ENCODE measurements at regions not wholly inside any gene's neighbourhood (a gene's known extent, or its start where the extent isn't known, plus 50 kb on each side); places are given as distances from the start of the nearest gene placed in this dataset.

DNA sequence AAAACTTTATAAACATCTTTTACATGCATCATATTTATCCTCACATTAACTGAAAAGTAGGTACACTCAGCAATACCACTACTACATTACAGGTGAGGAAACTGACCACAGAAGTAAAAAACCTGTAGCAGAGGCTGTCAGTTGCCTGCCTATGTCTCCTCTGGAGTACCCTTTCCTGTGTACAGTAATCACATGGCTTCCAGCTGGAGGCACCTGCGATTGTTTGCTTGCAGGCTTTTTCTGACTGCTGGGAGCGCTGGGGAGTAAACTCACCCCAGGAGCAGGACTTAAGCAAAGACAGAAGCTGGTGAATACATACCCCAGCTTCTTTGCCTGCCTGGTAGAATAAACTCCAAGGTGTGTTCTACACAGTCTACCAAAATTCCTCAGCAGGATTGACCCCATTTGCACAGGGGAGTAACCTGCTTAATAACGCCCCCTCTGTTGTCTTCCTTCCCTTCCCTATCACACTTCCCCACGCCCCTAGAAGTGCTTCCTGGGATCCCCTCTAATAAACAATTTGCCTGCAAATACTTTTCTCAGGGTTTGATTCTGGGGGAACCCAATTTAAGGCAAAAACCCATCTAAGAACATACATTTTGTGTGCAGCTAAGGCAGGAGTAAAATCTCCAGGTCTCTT lies 138.9 kb downstream of the PTH2R start:
- H3K79me2 ChIP-seq (ENCODE audit: low read length): no peaks in the 10 kb centered on the region
- no peaks in the 10 kb centered on the region for H4K20me1 ChIP-seq (ENCODE audit: insufficient read depth, low read depth, low read length)
- no peak overlapping the region for H3K27ac ChIP-seq (ENCODE audit: low read length)
- no peak overlapping the region for H3K4me2 ChIP-seq (ENCODE audit: low read depth, low read length, poor library complexity, severe bottlenecking)
- no peak for DNase-seq
- no peaks in the 10 kb centered on the region for H3K9me3 ChIP-seq (ENCODE audit: low read length)
- no peak overlapping the region for H2AFZ ChIP-seq (ENCODE audit: low read length)
- H3K4me1 ChIP-seq (ENCODE audit: low read length): no peaks in the 10 kb centered on the region
- H3K27me3 ChIP-seq (ENCODE audit: low read length): no peaks in the 10 kb centered on the region; the same call in 1 of the 2 replicates
- no peaks in the 10 kb centered on the region for H3K36me3 ChIP-seq (ENCODE audit: insufficient read depth, low read length)
- H3K9ac ChIP-seq (ENCODE audit: low read length): no peak overlapping the region
- no peaks in the 10 kb centered on the region for H3K9me2 ChIP-seq (replicated peaks; ENCODE audit: insufficient read depth, low read length)
- no peak overlapping the region for H3K4me3 ChIP-seq (ENCODE audit: low read length)

DNA sequence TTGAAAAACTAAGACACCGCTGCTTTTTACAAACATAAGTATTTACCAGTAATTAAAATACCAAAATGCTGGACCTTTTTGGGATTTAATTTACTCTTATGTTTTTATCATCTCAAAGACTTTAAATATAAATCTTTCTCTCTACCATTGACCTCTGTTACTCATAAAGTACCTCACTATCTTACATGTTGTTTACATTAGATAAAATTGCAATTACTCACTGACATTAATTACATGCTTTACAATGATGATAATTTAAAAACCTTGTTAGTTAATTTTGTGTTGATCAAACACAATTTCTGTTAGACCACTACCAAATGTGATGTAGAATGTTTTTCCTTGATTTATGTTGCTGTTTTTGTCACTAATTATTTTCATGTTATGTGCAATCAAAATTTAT lies 139.5 kb downstream of the PTH2R start:
- Histone ChIP-seq H3K27ac (ENCODE audit: low read length) (no peak overlapping the region), H3K9ac (ENCODE audit: low read length) (no peak overlapping the region), H3K27me3 (ENCODE audit: low read length) (no peaks in the 10 kb centered on the region; the same call in 1 of the 2 replicates), H2AFZ (ENCODE audit: low read length) (no peak overlapping the region), H3K36me3 (ENCODE audit: insufficient read depth, low read length) (no peaks in the 10 kb centered on the region), H3K9me2 (replicated peaks; ENCODE audit: insufficient read depth, low read length) (no peaks in the 10 kb centered on the region), H3K9me3 (ENCODE audit: low read length) (no peaks in the 10 kb centered on the region), H3K4me1 (ENCODE audit: low read length) (no peaks in the 10 kb centered on the region), H4K20me1 (ENCODE audit: insufficient read depth, low read depth, low read length) (no peaks in the 10 kb centered on the region), H3K4me3 (ENCODE audit: low read length) (no peak overlapping the region), H3K4me2 (ENCODE audit: low read depth, low read length, poor library complexity, severe bottlenecking) (no peak overlapping the region), H3K79me2 (ENCODE audit: low read length) (no peaks in the 10 kb centered on the region)
- DNase-seq: no peak

DNA sequence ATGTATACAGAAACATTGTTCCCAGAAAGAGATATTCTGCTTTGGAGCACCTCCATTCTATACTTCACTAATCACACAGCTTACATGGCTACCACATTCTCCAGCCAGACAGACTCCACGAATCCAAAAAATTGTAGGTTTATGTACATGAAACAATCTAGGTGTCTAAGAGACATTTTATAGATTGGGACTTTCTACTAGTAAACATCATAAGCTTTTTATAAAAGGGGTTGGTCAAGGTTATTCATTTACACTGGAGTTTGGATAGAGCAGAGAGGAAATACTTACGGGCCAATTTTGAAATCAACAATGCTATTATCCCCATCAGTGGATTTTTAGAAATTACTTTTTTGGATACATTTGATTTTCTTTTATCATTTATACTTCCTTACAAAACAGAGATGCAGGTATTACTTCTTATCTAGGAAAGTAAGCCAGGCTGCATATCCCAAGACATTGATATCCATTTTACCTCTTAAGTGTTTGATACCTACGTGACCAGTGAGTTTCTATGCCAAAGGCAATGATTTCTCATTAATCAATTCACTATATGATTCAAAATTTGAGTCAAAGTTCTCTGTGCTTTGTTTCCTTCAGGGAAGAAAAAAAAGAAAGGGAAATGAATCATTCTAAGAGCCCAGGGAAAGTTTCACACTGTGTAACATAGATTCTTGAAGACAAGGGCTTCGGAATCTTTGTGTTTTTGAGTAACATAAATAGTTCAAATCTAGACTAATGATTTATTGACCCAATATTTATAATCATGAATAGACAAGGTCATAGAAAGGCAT lies 140.5 kb downstream of the PTH2R start:
- H3K9me2 ChIP-seq (replicated peaks; ENCODE audit: insufficient read depth, low read length): no peaks in the 10 kb centered on the region
- no peak overlapping the region for H3K4me3 ChIP-seq (ENCODE audit: low read length)
- no peak overlapping the region for H3K9ac ChIP-seq (ENCODE audit: low read length)
- no peak overlapping the region for H3K4me2 ChIP-seq (ENCODE audit: low read depth, low read length, poor library complexity, severe bottlenecking)
- H4K20me1 ChIP-seq (ENCODE audit: insufficient read depth, low read depth, low read length): no peaks in the 10 kb centered on the region
- DNase-seq: no peak
- H3K4me1 ChIP-seq (ENCODE audit: low read length): no peaks in the 10 kb centered on the region
- H3K79me2 ChIP-seq (ENCODE audit: low read length): no peaks in the 10 kb centered on the region
- no peak overlapping the region for H2AFZ ChIP-seq (ENCODE audit: low read length)
- no peaks in the 10 kb centered on the region for H3K27me3 ChIP-seq (ENCODE audit: low read length)
- H3K9me3 ChIP-seq (ENCODE audit: low read length): no peaks in the 10 kb centered on the region
- H3K27ac ChIP-seq (ENCODE audit: low read length): no peak overlapping the region
- no peaks in the 10 kb centered on the region for H3K36me3 ChIP-seq (ENCODE audit: insufficient read depth, low read length)

DNA sequence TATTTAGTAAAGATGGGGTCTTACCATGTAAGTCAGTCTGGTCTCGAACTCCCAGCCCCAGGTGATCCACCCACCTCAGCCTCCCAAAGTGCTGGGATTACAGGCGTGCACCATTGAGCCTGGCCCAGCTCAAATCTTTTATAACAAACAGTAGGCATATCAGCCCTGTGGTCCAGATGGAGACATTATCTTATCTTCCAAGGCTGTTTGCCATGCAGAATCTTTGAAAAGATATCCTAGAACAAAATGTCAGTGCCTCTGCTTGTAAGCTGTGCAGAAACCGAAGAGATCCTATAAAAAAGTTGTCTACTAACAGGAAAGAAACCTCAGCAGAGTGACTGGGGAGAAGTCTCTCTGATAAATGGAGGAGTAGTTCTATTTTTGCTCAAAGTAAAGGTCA lies 142.1 kb downstream of the PTH2R start:
- no peaks in the 10 kb centered on the region for H4K20me1 ChIP-seq (ENCODE audit: insufficient read depth, low read depth, low read length)
- H3K9me3 ChIP-seq (ENCODE audit: low read length): no peaks in the 10 kb centered on the region
- H2AFZ ChIP-seq (ENCODE audit: low read length): no peak overlapping the region
- no peaks in the 10 kb centered on the region for H3K9me2 ChIP-seq (replicated peaks; ENCODE audit: insufficient read depth, low read length)
- no peak overlapping the region for H3K27ac ChIP-seq (ENCODE audit: low read length)
- no peaks in the 10 kb centered on the region for H3K79me2 ChIP-seq (ENCODE audit: low read length)
- no peaks in the 10 kb centered on the region for H3K27me3 ChIP-seq (ENCODE audit: low read length)
- no peaks in the 10 kb centered on the region for H3K36me3 ChIP-seq (ENCODE audit: insufficient read depth, low read length)
- no peak overlapping the region for H3K4me2 ChIP-seq (ENCODE audit: low read depth, low read length, poor library complexity, severe bottlenecking)
- H3K4me3 ChIP-seq (ENCODE audit: low read length): no peak overlapping the region
- no peaks in the 10 kb centered on the region for H3K4me1 ChIP-seq (ENCODE audit: low read length)
- H3K9ac ChIP-seq (ENCODE audit: low read length): no peak overlapping the region
- no peak for DNase-seq

DNA sequence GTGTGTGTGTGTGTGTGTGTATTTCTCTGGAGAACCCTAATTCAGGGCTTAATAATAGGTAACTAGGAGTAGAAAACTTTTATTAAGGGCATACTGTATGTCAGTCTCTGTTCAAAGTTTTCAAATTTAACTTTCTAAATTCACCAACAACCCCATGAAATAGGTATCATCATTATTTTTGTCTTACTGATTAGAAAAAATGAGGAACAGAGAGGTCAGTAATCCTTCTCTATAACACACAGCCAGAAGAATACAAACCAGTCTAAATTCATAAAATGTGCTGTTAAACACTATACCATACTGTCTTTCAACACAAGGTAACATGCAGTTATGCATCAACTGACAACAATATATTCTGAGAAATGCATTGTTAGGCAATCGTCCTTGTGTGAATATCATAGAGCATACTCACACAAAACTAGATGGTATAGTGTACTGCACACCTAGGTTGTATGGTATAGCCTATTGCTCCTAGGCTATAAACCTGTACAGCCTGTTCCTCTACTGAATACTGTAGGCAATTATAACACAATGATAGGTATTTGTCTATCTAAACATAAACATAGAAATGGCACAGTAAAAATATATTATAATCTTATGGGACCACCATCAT lies 143.1 kb downstream of the PTH2R start:
- H3K4me2 ChIP-seq (ENCODE audit: low read depth, low read length, poor library complexity, severe bottlenecking): no peak overlapping the region
- no peaks in the 10 kb centered on the region for H3K36me3 ChIP-seq (ENCODE audit: insufficient read depth, low read length)
- no peak overlapping the region for H3K4me3 ChIP-seq (ENCODE audit: low read length)
- no peaks in the 10 kb centered on the region for H3K4me1 ChIP-seq (ENCODE audit: low read length)
- no peak overlapping the region for H3K9ac ChIP-seq (ENCODE audit: low read length)
- H3K27me3 ChIP-seq (ENCODE audit: low read length): no peaks in the 10 kb centered on the region
- DNase-seq: no peak
- H3K27ac ChIP-seq (ENCODE audit: low read length): no peak overlapping the region
- H4K20me1 ChIP-seq (ENCODE audit: insufficient read depth, low read depth, low read length): no peaks in the 10 kb centered on the region
- no peaks in the 10 kb centered on the region for H3K9me3 ChIP-seq (ENCODE audit: low read length)
- no peaks in the 10 kb centered on the region for H3K79me2 ChIP-seq (ENCODE audit: low read length)
- no peaks in the 10 kb centered on the region for H3K9me2 ChIP-seq (replicated peaks; ENCODE audit: insufficient read depth, low read length)
- H2AFZ ChIP-seq (ENCODE audit: low read length): no peak overlapping the region

DNA sequence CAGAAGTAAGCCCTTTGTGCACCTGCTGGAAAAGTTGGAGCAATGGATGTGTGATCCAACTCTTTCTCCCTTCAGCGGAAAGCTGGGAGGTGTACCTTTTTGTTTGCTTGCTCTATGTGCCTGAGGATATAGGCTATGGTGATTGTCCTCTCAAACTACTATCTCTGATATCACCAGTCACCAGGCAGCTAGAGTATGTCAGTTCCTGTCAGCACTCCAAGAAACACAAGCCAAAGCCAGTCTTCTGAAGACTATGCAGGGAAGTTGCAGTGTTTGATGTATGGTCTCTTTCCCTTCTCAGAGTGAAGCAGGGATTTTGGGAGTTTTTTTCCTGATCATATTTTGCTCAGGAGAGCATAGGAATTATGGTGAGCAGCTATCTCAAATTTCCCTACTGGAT lies 146.4 kb downstream of the PTH2R start:
- Histone ChIP-seq H4K20me1 (ENCODE audit: insufficient read depth, low read depth, low read length) (no peaks in the 10 kb centered on the region), H3K79me2 (ENCODE audit: low read length) (no peaks in the 10 kb centered on the region), H3K27me3 (ENCODE audit: low read length) (no peaks in the 10 kb centered on the region), H3K4me1 (ENCODE audit: low read length) (no peaks in the 10 kb centered on the region), H3K9ac (ENCODE audit: low read length) (no peak overlapping the region), H3K9me3 (ENCODE audit: low read length) (no peaks in the 10 kb centered on the region), H3K36me3 (ENCODE audit: insufficient read depth, low read length) (no peaks in the 10 kb centered on the region), H3K9me2 (replicated peaks; ENCODE audit: insufficient read depth, low read length) (no peaks in the 10 kb centered on the region), H3K27ac (ENCODE audit: low read length) (no peak overlapping the region), H3K4me2 (ENCODE audit: low read depth, low read length, poor library complexity, severe bottlenecking) (no peak overlapping the region), H2AFZ (ENCODE audit: low read length) (no peak overlapping the region), H3K4me3 (ENCODE audit: low read length) (no peak overlapping the region)
- DNase-seq: no peak

DNA sequence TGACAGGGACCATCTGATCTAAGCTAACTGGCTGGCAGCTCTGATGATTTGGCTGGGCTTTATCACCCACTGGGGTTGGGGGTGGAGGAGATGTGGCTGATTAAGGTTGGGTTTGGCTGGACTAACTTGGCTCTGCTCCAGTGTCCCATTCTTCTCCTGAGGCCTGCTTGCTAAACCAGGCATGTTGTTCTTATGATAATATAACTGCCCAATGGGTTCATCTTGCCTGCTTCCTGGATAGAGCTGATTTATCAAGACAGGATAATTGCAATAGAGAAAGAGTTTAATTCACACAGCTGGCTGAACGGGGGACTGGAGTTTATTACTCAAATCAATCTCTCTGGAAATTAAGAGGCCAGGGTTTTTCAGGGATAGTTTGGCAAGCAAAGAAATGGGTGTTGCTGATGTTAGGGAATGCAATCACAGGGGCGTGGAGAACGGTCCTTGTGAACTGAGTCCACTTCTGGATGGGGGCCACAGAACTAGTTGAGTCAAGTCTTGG lies 150.4 kb downstream of the PTH2R start:
- no peak overlapping the region for H3K4me2 ChIP-seq (ENCODE audit: low read depth, low read length, poor library complexity, severe bottlenecking)
- no peak overlapping the region for H3K27ac ChIP-seq (ENCODE audit: low read length)
- no peak overlapping the region for H3K9ac ChIP-seq (ENCODE audit: low read length)
- no peaks in the 10 kb centered on the region for H3K4me1 ChIP-seq (ENCODE audit: low read length)
- H3K9me3 ChIP-seq (ENCODE audit: low read length): no peaks in the 10 kb centered on the region
- no peaks in the 10 kb centered on the region for H3K9me2 ChIP-seq (replicated peaks; ENCODE audit: insufficient read depth, low read length)
- H3K4me3 ChIP-seq (ENCODE audit: low read length): no peak overlapping the region
- no peaks in the 10 kb centered on the region for H3K79me2 ChIP-seq (ENCODE audit: low read length)
- no peak for DNase-seq
- no peaks in the 10 kb centered on the region for H4K20me1 ChIP-seq (ENCODE audit: insufficient read depth, low read depth, low read length)
- no peak overlapping the region for H2AFZ ChIP-seq (ENCODE audit: low read length)
- no peaks in the 10 kb centered on the region for H3K27me3 ChIP-seq (ENCODE audit: low read length)
- H3K36me3 ChIP-seq (ENCODE audit: insufficient read depth, low read length): no peaks in the 10 kb centered on the region

DNA sequence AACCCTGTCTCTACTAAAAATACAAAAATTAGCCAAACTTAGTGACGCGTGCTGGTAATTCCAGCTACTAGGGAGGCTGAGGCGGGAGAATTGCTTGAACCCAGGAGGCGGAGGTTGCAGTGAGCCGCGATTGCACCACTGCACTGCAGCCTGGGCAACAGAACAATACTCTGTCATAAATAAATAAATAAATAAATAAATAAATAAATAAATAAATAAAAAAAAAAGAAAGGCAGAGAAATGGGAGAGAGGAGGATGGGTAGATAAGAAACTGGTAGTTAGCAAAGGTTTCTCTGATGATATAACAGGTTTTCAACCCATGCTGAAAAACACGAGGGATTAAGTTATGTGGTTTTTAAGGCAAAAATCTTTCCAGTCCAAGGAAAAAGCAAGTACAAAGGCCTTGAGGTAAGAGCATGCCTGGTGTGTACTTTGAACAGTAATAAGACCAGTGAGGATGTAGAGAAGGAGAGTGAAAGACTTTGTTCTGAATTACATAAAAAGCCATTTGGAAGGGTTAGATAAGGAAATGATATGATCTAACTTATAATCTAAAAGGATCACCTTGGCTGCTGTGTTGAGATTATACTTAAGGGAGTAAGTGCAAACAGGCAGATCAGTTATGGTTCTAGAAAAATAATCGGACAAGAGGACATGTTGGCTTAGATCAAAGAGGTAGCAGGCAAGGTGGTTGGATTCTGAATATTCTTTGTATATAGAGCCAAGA lies 159.3 kb downstream of the PTH2R start:
- Histone ChIP-seq H3K9ac (ENCODE audit: low read length) (no peak overlapping the region), H3K27ac (ENCODE audit: low read length) (no peak overlapping the region), H3K27me3 (ENCODE audit: low read length) (no peaks in the 10 kb centered on the region), H3K4me3 (ENCODE audit: low read length) (no peak overlapping the region), H4K20me1 (ENCODE audit: insufficient read depth, low read depth, low read length) (no peaks in the 10 kb centered on the region), H3K36me3 (ENCODE audit: insufficient read depth, low read length) (no peaks in the 10 kb centered on the region), H3K79me2 (ENCODE audit: low read length) (no peaks in the 10 kb centered on the region), H3K9me2 (replicated peaks; ENCODE audit: insufficient read depth, low read length) (no peaks in the 10 kb centered on the region), H3K4me2 (ENCODE audit: low read depth, low read length, poor library complexity, severe bottlenecking) (no peak overlapping the region), H2AFZ (ENCODE audit: low read length) (no peak overlapping the region), H3K9me3 (ENCODE audit: low read length) (no peaks in the 10 kb centered on the region), H3K4me1 (ENCODE audit: low read length) (no peaks in the 10 kb centered on the region)
- no peak for DNase-seq

Measured in Karpas-422 (cell line).